ENCODE measurements at regions not wholly inside any gene's neighbourhood (a gene's known extent, or its start where the extent isn't known, plus 50 kb on each side); places are given as distances from the start of the nearest gene placed in this dataset.

DNA sequence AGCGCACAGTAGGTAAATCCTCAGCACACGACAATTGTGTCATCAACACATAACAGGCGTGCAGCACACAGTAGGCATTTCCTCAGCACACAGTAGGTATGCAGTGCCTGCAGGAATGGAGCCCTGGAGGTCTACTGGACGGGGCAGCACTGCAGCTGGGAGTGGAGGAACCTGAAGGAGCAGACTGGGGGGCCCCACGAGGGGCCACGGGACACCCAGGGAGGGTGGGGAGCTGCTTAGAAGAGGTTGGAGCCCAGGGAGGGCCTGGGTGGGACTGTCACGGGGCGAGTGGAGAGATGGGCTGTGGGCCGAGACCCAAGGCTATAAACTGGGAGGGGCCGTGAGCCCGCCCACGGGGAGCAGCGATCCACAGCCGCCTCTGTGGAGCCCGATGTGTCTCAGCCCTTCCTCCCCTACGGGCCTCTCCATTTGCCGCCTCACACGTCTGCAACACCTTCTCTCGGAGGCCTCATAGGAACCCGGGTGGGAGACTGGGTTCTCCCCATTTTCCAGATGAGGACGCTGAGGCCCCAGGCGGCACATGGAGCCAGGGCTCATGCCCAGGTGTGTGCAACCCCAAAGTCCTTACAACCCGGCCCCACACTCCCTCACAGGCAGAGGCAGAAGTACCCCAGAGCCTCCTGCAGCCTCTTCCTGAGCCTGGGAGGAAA lies 101.5 kb downstream of the MICALL2 start:
- TF ChIP-seq JUND (IDR thresholded peaks at IDR 0.05; ENCODE audit: low read depth) = no peak
- in situ Hi-C loops (cut with HindIII; ENCODE audit: low pct_unique_long_range_greater_than_20kb, low sequenced_read_pairs) = no loop called here
- DNase-seq (ENCODE audit: low read depth in 1 of 2, low spot score in 1 of 2) = no peak

DNA sequence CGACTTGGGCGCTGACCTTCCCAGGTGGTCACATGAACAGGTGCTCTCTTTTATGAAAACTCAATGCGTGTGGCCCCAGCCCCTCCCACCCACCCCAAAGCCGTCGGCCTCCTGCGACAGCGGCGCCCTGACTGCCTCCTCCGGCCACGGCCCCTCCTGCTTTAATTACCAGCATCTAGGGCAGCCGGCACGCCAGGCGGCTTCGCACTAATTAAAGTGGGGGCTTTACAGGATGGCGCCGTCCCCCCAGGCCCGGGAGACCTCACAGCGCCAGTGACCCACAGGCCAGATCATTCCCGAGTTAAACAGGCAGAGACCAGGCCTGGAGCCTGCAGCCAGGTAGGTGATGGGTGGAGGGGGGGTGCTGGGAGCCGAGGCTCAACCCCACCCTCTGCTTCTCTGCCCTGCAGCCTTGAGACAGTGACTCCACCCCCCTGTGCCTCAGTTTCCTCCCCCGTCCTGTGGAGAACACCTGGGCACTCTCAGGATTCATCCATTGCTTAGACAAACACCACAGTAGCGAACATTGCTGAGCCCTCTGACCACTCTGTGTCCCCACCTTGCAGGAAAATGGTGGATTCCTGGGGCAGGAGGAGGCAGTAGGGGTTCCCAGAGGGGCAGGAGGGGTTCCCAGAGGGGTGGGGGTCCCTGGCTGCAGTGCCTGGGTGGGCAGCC lies 100.8 kb downstream of the MICALL2 start:
- DNase-seq (ENCODE audit: low read depth in 1 of 2, low spot score in 1 of 2) = no peak
- no peak for TF ChIP-seq JUND (IDR thresholded peaks at IDR 0.05; ENCODE audit: low read depth)
- in situ Hi-C loops (cut with HindIII; ENCODE audit: low pct_unique_long_range_greater_than_20kb, low sequenced_read_pairs) = no loop called here

DNA sequence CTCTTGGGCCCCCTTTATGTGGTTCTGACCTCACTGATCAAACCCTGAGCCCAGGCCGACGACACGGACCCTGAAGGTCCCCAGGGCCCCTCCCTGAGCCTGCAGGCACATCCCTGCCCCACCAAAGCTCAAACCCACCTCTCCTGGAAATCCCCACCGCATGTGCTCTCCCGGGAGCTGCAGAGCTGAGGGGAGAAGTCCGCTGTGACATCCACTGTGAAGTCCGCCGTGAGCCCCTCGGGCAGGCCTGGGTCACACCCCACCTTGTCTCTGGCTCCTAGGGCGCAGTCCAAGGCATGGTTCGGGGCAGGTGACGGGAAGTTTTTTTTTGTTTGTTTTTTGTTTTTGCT lies 100.2 kb downstream of the MICALL2 start:
- in situ Hi-C loops (cut with HindIII; ENCODE audit: low pct_unique_long_range_greater_than_20kb, low sequenced_read_pairs) = no loop called here
- TF ChIP-seq JUND (IDR thresholded peaks at IDR 0.05; ENCODE audit: low read depth) = no peak
- no peak for DNase-seq (ENCODE audit: low read depth in 1 of 2, low spot score in 1 of 2)

DNA sequence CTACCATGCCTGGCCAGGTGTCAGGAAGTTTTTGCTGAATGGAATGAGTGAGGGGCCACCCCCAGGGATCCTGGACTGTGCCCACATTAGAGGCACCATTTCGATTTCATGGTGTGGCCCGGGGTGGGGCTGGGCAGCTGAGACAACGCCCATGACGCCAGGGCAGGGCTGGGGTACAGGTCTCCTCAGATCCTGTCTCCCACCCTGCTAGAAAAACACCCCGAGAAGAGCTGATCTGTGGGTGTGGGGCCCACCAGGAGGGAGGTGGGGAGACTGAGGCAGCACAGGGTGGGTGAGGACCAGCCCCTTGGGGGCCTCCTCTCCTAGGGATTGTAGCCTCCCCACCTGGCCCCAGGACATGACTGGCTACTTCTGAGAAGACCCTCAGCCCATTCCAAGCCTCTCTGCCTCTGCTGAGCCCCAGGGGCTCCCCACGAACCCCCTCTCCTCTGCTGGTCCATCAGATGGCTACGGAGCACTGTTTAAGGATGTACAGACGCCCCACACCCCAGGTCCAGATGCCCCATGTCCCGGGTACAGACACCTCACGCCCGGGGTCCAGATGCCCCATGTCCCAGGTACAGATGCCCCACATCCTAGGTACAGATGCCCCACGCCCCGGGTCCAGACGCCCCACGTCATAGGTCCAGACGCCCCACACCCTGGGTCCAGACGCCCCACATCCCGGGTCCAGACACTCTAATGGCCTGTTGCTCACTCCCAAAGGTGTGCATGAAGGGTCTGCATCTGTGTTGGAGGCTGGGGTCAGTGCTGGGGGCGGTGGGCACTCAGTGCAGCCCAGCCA lies 99.4 kb downstream of the MICALL2 start:
- DNase-seq (ENCODE audit: low read depth in 1 of 2, low spot score in 1 of 2) = no peak
- in situ Hi-C loops (cut with HindIII; ENCODE audit: low pct_unique_long_range_greater_than_20kb, low sequenced_read_pairs) = no loop called here
- no peak for TF ChIP-seq JUND (IDR thresholded peaks at IDR 0.05; ENCODE audit: low read depth)

DNA sequence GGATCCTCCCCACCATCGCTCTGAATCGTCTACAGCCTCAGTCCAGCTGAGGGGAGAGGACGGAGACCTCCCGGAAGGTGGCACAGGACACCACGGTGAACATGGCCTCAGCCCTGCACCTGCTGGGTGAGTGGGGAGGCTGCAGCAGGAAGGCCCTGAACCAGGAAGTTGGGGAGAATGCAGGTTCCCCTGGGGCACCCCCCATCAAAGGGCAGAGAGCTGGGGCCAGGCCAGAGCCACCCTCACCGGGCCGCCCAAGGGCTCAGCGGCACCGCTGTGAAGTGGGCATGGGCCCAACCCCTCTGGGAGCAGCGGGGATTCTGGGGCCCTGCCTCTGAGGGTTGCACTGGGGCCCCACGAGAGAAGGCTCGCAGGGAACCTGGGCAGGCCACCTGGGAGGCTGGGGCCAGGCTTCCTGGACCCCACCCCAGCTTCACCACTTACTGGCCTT lies 98.7 kb downstream of the MICALL2 start:
- no peak for DNase-seq (ENCODE audit: low read depth in 1 of 2, low spot score in 1 of 2)
- no peak for TF ChIP-seq JUND (IDR thresholded peaks at IDR 0.05; ENCODE audit: low read depth)
- in situ Hi-C loops (cut with HindIII; ENCODE audit: low pct_unique_long_range_greater_than_20kb, low sequenced_read_pairs) = no loop called here

DNA sequence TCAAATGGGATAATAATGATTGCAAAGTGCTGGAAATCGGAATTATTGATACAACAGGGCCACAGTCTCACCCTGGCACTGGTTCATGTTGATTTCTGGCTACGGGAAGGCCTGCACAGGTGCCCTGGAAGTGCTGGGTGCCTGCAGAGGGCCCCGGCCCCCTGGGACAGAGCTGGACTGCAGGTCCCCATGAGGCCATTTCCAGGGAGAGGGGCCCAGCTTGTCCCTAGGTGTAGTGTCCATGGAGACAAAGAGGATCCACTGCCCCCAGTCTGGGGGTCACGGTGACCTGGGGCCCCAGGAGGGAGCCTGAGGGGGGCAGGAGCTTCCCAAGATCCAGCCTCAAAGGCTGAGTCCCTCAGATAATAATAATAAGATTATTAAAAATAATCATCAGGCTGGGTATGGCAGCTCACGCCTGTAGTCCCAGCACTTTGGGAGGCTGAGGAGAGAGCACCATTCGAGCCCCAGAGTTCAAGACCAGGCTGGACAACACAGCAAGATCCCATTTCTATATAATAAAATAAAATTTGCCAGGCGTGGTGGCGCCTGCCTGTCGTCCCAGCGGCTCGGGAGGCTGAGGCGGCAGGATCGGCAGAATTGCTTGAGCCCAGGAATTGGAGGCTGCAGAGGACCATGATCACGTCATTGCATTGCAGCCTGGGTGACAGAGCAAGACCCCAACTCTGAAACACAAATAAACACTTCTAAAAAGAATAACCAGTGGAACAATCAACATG lies 98.1 kb downstream of the MICALL2 start:
- TF ChIP-seq JUND (IDR thresholded peaks at IDR 0.05; ENCODE audit: low read depth) = no peak
- in situ Hi-C loops (cut with HindIII; ENCODE audit: low pct_unique_long_range_greater_than_20kb, low sequenced_read_pairs) = no loop called here
- no peak for DNase-seq (ENCODE audit: low read depth in 1 of 2, low spot score in 1 of 2)

DNA sequence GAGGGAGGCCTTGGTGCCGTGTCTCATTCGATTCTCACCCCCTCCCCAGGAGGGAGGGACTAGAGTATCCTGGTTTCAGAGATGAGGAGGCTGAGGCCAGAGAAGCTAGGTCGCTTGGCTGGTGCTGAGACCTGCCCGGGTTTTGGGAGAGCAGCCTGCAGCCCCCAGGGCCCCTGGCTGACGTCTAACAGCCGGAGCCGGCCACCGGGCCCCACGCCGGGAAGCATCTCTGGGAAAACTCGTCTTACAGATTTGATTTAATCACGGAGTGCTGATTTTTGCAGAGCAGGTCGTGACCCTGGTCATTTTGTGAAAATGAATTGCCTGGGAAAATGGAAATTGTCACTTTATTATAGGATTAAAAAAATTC lies 97.5 kb downstream of the MICALL2 start:
- TF ChIP-seq JUND (IDR thresholded peaks at IDR 0.05; ENCODE audit: low read depth) = no peak
- in situ Hi-C loops (cut with HindIII; ENCODE audit: low pct_unique_long_range_greater_than_20kb, low sequenced_read_pairs) = no loop called here
- no peak for DNase-seq (ENCODE audit: low read depth in 1 of 2, low spot score in 1 of 2)

DNA sequence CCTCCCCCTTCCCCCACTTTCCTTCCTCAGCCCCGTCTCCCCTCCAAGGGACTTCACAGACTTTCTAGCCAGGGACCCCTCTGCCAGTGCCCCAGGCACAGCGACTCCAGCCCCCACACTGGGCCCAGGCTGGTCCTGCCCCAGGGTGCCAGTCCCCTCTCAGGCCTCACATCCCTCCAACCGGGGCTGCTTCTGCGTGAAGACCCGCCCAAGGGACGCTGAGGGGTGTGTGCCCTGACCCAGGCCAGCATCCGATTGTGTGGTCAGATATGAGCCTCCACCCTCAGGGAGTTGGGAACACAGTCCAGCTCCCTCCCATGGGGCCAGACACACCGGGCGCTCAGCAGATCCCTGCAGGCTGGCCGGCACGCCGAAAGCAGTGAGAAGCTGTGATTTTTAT lies 97.0 kb downstream of the MICALL2 start:
- no peak for TF ChIP-seq JUND (IDR thresholded peaks at IDR 0.05; ENCODE audit: low read depth)
- in situ Hi-C loops (cut with HindIII; ENCODE audit: low pct_unique_long_range_greater_than_20kb, low sequenced_read_pairs) = no loop called here
- no peak for DNase-seq (ENCODE audit: low read depth in 1 of 2, low spot score in 1 of 2)

DNA sequence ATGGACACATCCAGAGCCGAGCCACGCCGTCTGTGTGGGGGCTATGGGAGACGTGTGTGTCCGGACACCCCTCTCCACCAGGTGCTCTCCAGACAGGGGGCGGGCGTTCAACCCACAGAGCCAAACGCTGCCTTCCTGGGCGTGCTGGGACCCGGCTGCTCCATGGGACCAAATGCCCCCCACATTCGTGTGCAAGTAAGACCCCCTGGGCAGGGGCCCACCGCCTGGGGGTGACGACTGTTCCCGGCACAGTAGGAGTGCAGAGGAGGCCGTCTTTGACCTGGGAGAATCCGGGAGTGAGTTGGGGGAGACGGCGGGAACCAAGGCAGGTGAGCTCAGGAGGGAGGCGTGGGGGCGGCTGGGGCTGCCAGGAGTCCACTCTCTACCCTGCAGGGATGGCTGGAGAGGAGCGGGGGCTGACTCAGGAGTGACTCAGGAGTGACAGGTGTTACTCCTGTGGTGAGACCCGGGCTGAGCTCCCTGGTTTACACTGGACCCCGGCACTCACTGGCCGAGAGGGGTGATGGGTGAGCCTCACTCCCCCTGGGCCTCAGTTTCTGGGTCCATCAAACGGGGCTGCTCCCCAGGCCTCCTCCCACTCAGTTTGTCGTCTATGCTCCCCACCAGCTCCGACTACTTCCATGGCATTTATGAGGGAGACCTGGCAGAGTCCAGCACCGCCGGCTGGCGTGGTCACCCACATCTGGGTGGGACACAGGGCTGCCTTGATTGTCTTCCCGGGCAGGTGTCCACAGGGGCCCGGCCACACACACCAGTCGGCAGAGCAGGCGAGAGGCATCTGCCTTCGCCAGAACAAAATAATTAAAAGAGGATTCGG lies 95.0 kb downstream of the MICALL2 start:
- in situ Hi-C loops (cut with HindIII; ENCODE audit: low pct_unique_long_range_greater_than_20kb, low sequenced_read_pairs) = no loop called here
- DNase-seq (ENCODE audit: low read depth in 1 of 2, low spot score in 1 of 2) = no peak
- TF ChIP-seq JUND (IDR thresholded peaks at IDR 0.05; ENCODE audit: low read depth) = no peak

DNA sequence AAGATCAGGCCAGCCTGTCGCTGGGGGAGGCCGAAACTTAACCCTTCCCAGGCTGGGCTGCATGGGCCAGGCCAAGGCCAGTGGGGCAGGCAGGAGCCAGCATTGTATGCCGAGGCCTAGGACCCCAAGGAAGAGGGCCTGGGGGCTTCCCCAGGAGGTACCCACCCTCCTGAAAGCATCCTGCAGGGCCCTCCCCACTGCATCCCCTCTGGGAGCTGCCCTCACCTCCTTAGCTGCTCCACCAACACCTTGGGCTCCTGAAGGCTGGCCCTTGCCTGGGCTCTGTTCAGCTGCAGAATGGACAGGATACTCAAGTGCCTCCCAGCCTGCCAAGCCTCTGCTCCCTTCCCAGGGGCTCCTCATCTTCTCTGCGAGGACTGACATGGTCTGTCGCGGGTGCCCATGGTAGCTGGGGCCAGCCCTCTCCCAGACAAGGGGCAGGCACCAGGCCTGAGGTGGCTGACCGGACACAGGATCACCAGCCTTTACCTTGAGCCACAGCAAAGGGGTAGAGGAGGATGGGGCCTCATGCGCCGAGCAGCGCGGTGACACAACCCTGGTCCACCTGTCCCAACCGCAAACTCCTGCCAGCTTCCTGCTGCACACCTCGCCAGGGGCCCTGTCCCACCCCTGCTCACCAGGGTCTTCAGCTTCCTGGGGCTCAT lies 94.2 kb downstream of the MICALL2 start:
- no peak for DNase-seq (ENCODE audit: low read depth in 1 of 2, low spot score in 1 of 2)
- TF ChIP-seq JUND (IDR thresholded peaks at IDR 0.05; ENCODE audit: low read depth) = no peak
- in situ Hi-C loops (cut with HindIII; ENCODE audit: low pct_unique_long_range_greater_than_20kb, low sequenced_read_pairs) = no loop called here

DNA sequence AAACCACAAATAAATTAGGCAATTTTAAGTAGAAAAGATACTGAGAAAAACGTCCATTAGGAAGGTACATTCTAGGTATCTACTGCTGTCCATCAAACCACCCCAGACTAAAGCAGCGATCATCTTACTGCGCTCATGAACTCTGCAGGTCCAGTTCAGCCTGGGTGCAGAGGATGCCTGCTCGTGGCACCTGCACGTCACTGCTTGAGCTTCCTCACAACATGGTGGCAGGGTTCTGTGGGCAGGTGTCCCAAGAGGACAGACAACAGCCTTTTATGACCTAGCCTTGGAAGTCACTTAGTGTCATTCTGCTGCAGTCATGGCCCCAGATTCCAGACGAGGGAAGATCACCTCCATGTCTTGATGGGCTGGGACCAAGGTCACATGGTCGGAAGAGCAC lies 93.4 kb downstream of the MICALL2 start:
- in situ Hi-C loops (cut with HindIII; ENCODE audit: low pct_unique_long_range_greater_than_20kb, low sequenced_read_pairs) = no loop called here
- no peak for DNase-seq (ENCODE audit: low read depth in 1 of 2, low spot score in 1 of 2)
- TF ChIP-seq JUND (IDR thresholded peaks at IDR 0.05; ENCODE audit: low read depth) = no peak

Measured in T47D (cell line).